OCI-M2 (cell line): ENCODE measurements at regions not wholly inside any gene's neighbourhood (a gene's known extent, or its start where the extent isn't known, plus 50 kb on each side); places are given as distances from the start of the nearest gene placed in this dataset.

Experiments
- DNase-seq: peaks from one replicate; lab custom pipeline; 2025; ENCODE audit not compliant: unreplicated experiment; lab: John Stamatoyannopoulos, UW

DNA sequence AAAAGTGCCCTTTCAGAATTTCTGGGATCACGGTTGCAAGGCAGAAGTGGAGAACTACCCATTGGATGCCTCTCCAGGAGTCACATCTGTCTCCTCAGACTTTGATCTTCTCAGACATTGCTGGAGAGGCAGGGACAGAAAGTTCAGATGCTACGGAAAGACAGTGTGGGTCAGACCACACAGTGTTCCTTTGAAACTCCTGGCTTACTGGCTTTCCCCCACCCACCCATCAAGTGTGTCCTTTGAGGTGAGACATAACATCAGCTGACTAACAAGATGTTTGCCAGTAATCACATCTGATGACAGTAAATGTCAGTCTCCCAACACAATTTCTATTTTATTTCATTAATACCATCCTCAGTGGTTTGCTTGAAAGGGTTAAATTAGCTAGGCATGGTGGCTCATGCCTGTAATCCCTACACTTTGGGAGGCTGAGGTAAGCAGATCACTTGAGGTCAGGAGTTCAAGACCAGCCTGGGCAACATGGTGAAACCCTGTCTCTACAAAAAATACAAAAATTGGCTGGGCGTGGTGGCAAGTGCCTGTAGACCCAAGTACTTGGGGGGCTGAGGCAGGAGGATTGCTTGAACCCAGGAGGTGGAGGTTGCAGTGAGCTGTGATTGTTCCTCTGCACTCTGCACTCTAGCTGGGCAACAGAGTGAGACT is 67.2 kb upstream of the SNX9 start:
- DNase-seq = no peak

GRCh38 chr6:157756708-157757429 is 66.2 kb upstream of the SNX9 start:
- peak; percentile 24 for DNase-seq

DNA sequence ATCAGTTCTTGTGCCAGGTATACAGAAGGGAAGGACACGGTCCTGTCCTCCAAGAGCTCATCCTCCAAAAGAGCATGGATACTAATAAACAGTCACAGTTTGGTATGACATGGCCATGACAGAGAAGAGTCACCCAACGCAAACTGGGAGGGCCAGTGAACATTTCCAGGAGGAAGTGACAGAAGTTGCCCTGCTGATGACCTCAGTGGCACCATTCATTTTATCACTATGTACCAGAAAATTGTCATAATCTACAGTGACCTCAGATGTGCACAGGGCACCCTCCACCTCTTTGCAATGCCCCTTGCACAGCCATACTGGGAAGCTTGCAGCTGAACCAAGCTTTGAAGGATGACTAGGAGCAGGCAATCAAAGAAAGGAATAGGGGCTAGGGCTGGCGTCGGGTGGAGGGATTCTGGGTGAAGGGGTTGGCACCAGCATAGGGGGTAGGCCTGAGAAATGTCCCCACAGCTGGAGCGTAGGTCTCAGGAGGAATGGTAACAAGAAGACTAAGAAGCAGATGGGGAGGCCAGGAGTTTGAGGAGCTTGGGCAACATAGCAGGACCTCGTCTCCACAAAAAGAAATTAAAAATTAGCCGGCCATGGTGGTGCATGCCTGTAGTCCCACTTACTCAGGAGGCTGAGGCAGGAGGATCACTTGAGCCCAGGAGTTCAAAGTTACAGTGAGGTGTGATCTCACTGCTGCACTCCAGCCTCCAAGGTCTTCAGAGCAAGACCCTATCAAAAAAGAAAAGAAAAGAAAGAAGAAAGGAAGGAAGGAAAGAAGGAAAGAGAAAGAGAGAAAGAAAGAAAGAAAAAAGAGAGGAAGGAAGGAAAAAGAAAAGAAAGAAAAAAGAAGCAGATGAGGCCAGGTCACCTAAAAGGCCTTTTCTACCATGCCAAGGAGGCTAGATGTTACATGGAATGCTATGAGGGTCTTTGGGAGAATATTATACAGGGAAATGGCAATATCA is 65.3 kb upstream of the SNX9 start:
- no peak for DNase-seq

GRCh38 chr6:157758516-157759023 is 64.5 kb upstream of the SNX9 start:
- no peak for DNase-seq

DNA sequence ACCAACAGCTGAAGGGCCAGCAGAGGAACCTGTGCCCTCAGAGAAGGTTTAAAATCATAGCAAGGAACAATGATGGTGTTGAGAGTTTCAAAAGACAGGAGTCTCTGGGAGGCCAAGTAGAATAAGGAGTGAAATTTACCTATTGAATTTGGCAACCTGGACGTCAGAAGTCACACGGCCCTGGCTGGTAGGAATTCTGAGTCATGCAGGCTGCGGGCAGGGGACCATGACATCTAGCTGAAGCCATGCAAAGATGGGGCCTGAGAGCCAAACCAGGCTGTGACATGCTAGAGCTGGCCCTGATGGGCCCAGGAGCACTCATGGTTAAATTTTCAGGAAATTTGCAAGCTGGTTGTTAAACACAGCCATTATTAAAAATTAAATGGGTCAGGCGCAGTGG is 64.0 kb upstream of the SNX9 start:
- DNase-seq = no peak

GRCh38 chr6:157760137-157760536 is 62.9 kb upstream of the SNX9 start:
- no peak for DNase-seq

DNA sequence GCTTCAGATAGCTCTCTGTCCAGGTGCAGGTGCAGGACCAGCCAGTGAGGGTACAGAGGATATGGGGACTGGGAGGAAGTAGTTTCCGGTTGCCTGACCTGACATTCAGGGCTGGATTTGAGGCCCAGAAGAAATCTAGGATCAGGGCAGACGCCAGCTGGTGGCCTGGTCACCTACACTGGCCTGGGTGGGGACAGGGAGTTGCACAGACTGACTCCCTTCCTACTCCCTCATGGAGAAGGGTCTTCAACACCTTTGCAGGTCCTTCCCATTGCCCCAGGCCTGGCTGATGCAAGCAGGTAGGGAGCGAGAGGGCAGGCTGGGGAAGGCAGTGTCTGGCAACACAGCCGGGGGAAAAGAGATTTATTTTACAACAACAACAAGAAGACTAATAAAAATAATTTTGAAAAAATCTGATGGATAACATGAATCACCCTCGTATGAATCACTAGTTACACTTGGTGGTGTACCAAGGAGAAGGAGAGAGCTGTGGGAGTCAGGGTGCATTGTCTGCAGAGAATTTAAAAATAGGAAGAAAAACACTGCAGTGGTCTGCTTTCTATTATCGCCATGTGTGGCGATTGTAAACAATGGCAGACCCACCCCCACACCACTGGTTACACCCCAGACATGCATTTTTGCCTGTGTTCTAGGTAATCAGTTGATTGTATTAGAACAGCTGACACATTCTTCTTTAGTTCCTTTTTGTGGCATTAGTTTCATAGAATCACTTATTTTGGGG is 62.3 kb upstream of the SNX9 start:
- peak; percentile 26 for DNase-seq

DNA sequence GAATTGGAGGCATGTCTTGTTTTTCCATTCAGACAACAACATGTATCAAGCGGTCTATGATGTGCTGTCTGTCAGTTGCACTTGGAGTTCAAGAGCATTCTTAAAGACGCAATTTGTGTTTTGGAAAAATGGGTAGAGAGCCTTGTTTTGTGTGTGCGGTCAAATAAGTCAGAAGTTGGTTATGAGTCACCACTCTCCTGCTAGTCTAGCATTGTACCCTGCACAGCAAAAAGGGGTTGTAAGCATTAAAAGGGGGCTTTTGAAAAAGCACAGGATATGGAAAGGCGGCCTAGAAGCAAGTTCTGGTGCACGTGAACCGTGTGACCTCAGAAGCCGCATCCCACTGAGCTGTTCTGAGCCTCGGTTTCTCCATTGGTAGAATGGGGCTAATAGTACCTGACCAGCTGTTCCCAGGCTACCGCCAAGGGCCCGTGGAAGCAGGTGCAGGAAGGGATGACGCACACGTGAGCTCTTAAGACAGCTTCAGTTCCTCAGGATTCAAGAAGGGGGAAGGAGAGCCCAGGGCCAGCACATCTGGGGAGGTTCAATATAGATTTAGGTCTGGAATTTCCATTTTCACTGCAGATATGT is 61.6 kb upstream of the SNX9 start:
- no peak for DNase-seq

DNA sequence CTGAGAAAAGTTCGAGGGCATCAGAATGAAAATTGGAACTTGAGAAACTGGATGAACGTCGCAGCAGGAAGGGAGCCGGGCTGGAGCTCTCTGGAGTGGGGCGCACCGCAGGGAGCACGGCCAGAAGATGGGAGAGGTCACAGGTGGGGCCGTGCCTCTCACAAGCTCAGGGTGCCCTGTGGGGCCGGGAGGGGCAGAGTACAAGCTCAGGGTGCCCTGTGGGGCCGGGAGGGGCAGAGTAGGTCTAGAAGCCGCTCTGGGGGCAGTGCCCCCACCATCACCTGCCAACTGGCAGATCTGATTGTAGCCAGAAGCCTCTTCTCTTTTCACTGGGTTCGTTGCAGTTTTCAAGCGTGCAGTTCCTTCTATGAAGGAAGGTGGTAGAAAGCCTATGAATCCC is 61.1 kb upstream of the SNX9 start:
- DNase-seq = no peak

DNA sequence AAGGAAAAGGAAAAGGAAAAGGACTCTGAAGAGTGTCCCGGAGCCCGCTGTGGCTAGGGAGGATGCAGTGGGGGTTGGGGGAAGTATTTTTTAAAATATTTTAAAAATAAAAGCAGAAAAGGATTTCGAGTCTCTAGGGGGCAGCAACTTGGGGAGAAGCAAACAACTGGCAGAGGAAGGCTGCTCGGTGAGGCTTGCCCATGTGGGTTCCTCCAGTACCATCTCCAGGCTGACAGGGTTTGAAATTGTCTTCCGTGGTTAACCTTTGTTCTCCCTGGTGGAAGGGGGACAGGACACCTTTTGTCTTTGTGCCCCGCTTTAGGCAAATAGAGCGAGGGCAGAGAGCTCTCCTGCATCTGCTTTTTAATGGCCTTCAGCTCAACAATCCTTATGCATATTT is 60.4 kb upstream of the SNX9 start:
- no peak for DNase-seq

DNA sequence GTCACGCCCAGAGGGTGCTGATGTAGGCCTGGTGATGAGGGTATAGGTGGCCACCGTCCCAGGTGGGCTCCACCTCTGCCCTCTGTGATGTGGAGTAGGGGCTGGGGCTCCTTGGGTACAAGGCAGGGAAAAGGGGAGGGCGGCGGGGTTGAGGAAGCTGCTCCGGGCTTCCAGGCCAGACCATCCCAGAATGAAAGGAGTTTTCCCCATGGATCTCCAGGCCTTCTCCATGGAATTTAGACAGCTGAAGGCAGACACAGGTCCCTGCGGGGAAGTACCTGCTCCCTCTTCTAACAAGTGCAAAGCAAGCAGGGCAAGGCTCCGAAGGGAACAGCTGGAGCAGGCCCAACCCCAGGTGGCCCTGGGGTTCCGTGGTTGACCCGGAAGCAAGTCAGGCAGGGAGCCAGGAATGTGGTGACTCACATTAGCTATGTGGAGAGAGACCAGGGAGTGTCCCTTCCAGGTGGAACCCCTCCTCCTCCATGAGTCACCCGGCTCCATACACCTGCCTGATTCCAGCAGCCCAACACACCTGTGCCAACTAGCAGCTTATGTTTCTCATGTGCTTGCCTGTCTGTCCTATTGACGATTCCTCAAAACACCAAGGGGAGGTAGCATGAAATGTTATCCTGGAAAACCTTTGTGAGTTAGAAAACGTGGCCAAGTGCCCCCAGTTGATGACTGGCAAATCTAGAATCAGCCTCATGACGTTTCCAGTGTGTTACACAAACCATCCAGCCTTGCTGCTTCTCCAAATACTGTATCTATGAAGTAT is 59.7 kb upstream of the SNX9 start:
- no peak for DNase-seq

DNA sequence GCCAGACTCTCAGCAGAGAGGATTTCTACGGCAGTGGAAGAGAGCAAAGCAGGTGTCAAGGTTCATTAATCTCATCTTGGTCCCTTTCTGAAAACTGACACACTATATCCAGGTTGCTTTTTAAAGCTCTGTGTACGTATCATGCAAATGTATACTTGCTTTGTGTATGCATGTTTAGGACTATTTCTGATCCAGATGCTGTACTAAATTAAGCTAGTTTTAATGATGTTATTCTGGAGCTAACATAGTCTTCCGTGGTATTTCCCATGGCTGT is 59.2 kb upstream of the SNX9 start:
- no peak for DNase-seq

DNA sequence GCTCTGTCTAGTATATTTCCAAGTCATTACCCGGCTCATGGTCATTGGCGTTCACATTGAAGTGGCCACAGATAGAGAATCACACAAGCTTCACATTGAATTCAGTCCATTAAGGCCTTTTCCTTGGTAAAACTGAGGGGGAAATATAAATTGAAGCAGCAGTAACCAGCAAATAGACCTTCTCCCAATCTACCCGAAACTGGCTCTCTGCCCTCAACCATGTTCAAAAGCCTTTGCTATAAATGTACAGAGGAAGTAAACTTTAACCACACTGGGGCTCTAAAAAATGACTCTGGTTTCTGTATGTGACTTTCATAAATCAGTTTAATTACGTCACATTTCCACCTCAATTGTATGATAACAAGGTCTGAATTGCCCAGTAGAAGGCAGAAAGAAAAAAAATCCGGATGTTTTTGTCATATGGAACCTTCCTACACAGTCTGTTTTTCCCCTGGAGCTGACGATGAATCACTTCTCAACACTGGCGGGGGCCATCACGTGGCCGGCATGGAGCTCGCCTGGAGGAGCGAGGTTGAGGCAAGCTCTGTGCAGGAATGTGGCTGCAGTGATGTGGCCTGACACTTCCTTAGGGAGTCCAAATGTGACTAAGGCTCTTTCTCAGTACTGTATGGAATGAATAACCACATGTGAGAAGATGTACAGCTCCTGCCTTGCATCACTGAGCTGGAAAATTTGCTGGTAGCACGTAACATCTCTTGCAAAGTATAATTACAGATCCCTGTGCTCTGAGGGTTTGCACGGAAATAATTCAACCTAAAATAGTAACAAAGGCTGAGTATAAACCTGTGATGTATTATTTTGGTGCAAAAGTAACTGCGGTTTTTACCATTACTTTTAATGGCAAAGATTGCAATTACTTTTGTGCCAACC is 58.6 kb upstream of the SNX9 start:
- DNase-seq = no peak

DNA sequence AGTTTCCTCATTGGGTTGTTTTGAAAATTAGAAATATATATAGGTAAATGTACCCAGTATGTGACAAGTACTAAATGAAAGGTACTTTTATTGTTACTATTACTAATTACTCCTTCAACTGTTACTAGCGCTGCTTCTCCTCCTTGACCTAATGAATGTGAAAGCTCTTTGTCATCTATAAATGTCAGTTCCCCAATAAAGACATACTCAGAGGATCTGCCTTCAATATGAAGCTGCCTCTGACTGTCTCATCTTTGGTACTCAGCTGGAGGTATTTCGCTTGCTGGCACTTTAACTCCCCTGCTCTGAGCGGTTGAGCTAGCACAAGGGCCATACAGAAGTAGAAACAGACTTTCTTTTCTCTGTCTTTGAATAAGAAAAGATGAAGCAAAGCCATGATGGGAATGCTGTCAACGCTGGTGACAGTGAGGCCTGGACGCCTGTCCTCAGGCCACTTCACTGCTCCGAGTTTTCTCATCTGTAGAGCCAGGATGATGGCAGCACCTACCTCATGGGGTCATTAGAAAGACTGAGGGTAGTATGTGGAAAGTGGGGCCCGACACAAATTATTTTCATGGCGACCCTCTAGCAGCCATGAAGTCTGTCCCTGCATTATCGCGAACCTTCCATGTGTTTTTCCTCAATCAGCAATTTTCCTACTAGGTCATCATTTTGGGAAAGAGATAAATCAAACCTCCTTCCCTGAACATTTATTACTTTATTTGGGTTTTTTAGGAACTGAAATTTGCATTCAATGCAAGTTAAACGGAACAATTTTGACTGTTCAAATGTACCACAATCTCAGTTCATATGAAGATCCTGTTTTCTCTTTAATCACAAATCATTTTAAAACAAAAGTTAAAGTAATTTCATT is 55.9 kb upstream of the SNX9 start:
- no peak for DNase-seq

DNA sequence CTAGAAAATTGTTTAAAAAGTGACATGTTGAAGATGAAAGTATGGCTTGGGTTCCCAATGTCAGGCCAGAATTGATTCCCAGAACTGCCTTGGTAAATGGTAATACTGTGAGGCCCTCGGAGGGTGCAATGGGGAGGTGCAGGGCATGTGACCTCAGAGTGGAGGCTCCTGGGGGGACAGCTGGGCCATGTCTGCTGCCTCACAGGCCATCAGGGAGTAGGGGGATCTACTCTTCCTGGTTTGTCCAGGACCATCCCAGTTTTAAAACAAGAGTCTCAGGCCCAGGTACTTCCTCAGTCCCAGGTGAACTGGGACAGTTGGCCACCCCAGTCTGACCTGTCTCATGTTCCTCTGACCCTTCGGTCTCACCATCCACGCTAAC is 55.3 kb upstream of the SNX9 start:
- DNase-seq = no peak

GRCh38 chr6:157768304-157768703 is 54.7 kb upstream of the SNX9 start:
- no peak for DNase-seq

- DNase-seq = no peak
Observed at GRCh38 chr6:157768863-157769551, 54.0 kb upstream of the SNX9 start.
